GM23338 (cell line): ENCODE measurements at regions not wholly inside any gene's neighbourhood (a gene's known extent, or its start where the extent isn't known, plus 50 kb on each side); places are given as distances from the start of the nearest gene placed in this dataset.

Experiments used
- CREB1 ChIP-seq: fragments of 250-450 bp; sonication (Bioruptor Pico); IDR thresholded peaks from 2 replicates; pipeline ENCODE4 v1.5.0; 2020; ENCODE audit warnings: low read depth, mild to moderate bottlenecking, moderate library complexity
- CTCF ChIP-seq, 2 experiments: fragments of 200-600 bp in 1 of 2; sonication (generic) in 1 of 2; conservative IDR thresholded peaks; 2 replicates each; pipeline versions ENCODE4 v1.5.1 to v1.6.1; 2016 to 2017; ENCODE audit warnings: antibody characterized with exemption in 2 of 2, low read depth in 2 of 2, mild to moderate bottlenecking in 2 of 2, moderate library complexity in 1 of 2
- EZH2 ChIP-seq: fragments of 200-600 bp; sonication (generic); IDR thresholded peaks from one replicate; pipeline ENCODE4 v1.8.0; 2017; ENCODE audit warnings: antibody characterized with exemption, mild to moderate bottlenecking, low read depth; ENCODE audit not compliant: unreplicated experiment
- EZH2phosphoT487 ChIP-seq: fragments of 200-600 bp; sonication (generic); IDR thresholded peaks from one replicate; pipeline ENCODE4 v1.8.1; 2018; ENCODE audit warnings: antibody characterized with exemption; ENCODE audit not compliant: unreplicated experiment
- JUNB ChIP-seq: IDR thresholded peaks from one replicate; pipeline ENCODE4 v1.6.1; 2016; ENCODE audit warnings: antibody characterized with exemption; ENCODE audit not compliant: unreplicated experiment
- NANOG ChIP-seq: IDR thresholded peaks from 2 replicates; pipeline ENCODE4 v1.6.1; 2016; ENCODE audit warnings: antibody characterized with exemption, borderline replicate concordance
- POLR2AphosphoS5 ChIP-seq: IDR thresholded peaks from 2 replicates; pipeline ENCODE4 v1.6.1; 2016; ENCODE audit warnings: antibody characterized with exemption, low read depth
- STAT1 ChIP-seq: IDR thresholded peaks from one replicate; pipeline ENCODE4 v1.6.1; 2016; ENCODE audit warnings: antibody characterized with exemption; ENCODE audit not compliant: unreplicated experiment
- ZNF114 ChIP-seq: fragments of 250-450 bp; sonication (Bioruptor Pico); IDR thresholded peaks from 2 replicates; pipeline ENCODE4 v1.5.0; 2020; ENCODE audit warnings: mild to moderate bottlenecking, moderate library complexity
- TF ChIP-seq, protein P1 (sequence below): IDR thresholded peaks from one replicate; pipeline ENCODE4 v1.6.1; 2018; ENCODE audit warnings: antibody characterized with exemption; ENCODE audit not compliant: unreplicated experiment
- TF ChIP-seq, protein P2 (sequence below): IDR thresholded peaks from 2 replicates; pipeline ENCODE4 v1.6.1; 2016; ENCODE audit warnings: antibody characterized with exemption

DNA sequence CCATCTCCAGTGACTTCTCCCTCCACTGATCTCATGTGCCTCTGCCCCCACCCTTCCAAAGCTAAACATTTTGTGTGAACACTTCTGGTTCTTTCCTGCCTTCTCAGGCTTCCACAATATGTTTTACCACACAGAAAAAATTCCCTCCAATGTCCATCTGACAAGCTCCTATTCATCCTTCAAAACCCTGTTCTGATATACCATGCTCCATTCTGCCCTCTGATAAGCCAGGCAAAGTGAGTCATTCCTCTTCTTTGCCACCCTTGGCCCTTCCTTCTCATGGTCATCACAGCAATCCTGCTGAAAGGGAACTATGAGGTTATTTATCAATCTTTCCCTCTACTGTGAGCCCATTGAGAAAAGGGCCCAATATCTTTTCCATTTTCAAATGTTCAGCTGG lies 97.6 kb downstream of the BARX1 start:
- TF ChIP-seq CTCF (conservative IDR thresholded peaks at IDR 0.05; ENCODE audit: low read depth in 2 of 2): no peak
- TF ChIP-seq CREB1: no peak
- no peak for TF ChIP-seq POLR2AphosphoS5
- no peak for TF ChIP-seq EZH2phosphoT487
- TF ChIP-seq EZH2: no peak
- no peak for TF ChIP-seq STAT1
- TF ChIP-seq, protein P1, sequence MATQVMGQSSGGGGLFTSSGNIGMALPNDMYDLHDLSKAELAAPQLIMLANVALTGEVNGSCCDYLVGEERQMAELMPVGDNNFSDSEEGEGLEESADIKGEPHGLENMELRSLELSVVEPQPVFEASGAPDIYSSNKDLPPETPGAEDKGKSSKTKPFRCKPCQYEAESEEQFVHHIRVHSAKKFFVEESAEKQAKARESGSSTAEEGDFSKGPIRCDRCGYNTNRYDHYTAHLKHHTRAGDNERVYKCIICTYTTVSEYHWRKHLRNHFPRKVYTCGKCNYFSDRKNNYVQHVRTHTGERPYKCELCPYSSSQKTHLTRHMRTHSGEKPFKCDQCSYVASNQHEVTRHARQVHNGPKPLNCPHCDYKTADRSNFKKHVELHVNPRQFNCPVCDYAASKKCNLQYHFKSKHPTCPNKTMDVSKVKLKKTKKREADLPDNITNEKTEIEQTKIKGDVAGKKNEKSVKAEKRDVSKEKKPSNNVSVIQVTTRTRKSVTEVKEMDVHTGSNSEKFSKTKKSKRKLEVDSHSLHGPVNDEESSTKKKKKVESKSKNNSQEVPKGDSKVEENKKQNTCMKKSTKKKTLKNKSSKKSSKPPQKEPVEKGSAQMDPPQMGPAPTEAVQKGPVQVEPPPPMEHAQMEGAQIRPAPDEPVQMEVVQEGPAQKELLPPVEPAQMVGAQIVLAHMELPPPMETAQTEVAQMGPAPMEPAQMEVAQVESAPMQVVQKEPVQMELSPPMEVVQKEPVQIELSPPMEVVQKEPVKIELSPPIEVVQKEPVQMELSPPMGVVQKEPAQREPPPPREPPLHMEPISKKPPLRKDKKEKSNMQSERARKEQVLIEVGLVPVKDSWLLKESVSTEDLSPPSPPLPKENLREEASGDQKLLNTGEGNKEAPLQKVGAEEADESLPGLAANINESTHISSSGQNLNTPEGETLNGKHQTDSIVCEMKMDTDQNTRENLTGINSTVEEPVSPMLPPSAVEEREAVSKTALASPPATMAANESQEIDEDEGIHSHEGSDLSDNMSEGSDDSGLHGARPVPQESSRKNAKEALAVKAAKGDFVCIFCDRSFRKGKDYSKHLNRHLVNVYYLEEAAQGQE: no peak
- TF ChIP-seq, protein P2, sequence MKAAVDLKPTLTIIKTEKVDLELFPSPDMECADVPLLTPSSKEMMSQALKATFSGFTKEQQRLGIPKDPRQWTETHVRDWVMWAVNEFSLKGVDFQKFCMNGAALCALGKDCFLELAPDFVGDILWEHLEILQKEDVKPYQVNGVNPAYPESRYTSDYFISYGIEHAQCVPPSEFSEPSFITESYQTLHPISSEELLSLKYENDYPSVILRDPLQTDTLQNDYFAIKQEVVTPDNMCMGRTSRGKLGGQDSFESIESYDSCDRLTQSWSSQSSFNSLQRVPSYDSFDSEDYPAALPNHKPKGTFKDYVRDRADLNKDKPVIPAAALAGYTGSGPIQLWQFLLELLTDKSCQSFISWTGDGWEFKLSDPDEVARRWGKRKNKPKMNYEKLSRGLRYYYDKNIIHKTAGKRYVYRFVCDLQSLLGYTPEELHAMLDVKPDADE: no peak
- TF ChIP-seq NANOG: no peak
- no peak for TF ChIP-seq ZNF114 (CRISPR knock-in tag)
- TF ChIP-seq JUNB: no peak
